HG02938 (cell line): ENCODE measurements at regions not wholly inside any gene's neighbourhood (a gene's known extent, or its start where the extent isn't known, plus 50 kb on each side); places are given as distances from the start of the nearest gene placed in this dataset.
"Not testable (repeated sequence)": the region's sequence is repeated elsewhere in the genome, so short reads cannot be mapped to it uniquely, and the experiment has no call there.

Experiments
- ATAC-seq: cut with Tn5 transposase; IDR thresholded peaks from one replicate; pipeline ENCODE4 v1.9.1; 2021; ENCODE audit warnings: mild to moderate bottlenecking, moderate library complexity; ENCODE audit not compliant: unreplicated experiment

- ATAC-seq, result no peak
These were observed 108.3 kb upstream of the ARSJ start for GRCh38 chr4:114087596-114088230.

- no peak for ATAC-seq
These were observed 109.0 kb upstream of the ARSJ start for GRCh38 chr4:114088481-114088880.

GRCh38 chr4:114091546-114091945, 112.1 kb upstream of the ARSJ start:
- ATAC-seq, result no peak

- no peak for ATAC-seq
These were observed 113.8 kb upstream of the ARSJ start for GRCh38 chr4:114093221-114093715.

GRCh38 chr4:114100288-114101031, 121.0 kb upstream of the ARSJ start:
- ATAC-seq, result no peak

- no peak for ATAC-seq
These were observed 124.5 kb upstream of the ARSJ start for GRCh38 chr4:114103908-114104307.

GRCh38 chr4:114108869-114109268, 129.4 kb upstream of the ARSJ start:
- ATAC-seq, result peak; percentile 43

GRCh38 chr4:114109776-114110175, 130.3 kb upstream of the ARSJ start:
- ATAC-seq, result no peak

- ATAC-seq, result no peak
These were observed 136.1 kb upstream of the ARSJ start for GRCh38 chr4:114115526-114115925.

- no peak for ATAC-seq
These were observed 137.4 kb upstream of the ARSJ start for GRCh38 chr4:114116861-114117260.

- no peak for ATAC-seq
These were observed 141.8 kb upstream of the ARSJ start for GRCh38 chr4:114121221-114121620.

- ATAC-seq, result no peak
These were observed 152.8 kb upstream of the ARSJ start for GRCh38 chr4:114132199-114132598.

GRCh38 chr4:114132830-114133229, 153.4 kb upstream of the ARSJ start:
- ATAC-seq, result peak; percentile 93

GRCh38 chr4:114136069-114136468, 156.6 kb upstream of the ARSJ start:
- no peak for ATAC-seq

- ATAC-seq, result no peak
These were observed 158.5 kb upstream of the ARSJ start for GRCh38 chr4:114137984-114138383.

- no peak for ATAC-seq
These were observed 167.6 kb upstream of the ARSJ start for GRCh38 chr4:114146947-114147618.

GRCh38 chr4:114147619-114148208, 168.3 kb upstream of the ARSJ start:
- not testable (repeated sequence) for ATAC-seq

- ATAC-seq, result not testable (repeated sequence)
These were observed 169.1 kb upstream of the ARSJ start for GRCh38 chr4:114148372-114149070.

- ATAC-seq, result no peak
These were observed 176.9 kb upstream of the ARSJ start for GRCh38 chr4:114156371-114156770.

- no peak for ATAC-seq
These were observed 182.4 kb upstream of the ARSJ start for GRCh38 chr4:114161809-114162208.

GRCh38 chr4:114163051-114163450, 183.6 kb upstream of the ARSJ start:
- ATAC-seq, result no peak
